ENCODE measurements at regions not wholly inside any gene's neighbourhood (a gene's known extent, or its start where the extent isn't known, plus 50 kb on each side); places are given as distances from the start of the nearest gene placed in this dataset.
"Not testable (repeated sequence)": the region's sequence is repeated elsewhere in the genome, so short reads cannot be mapped to it uniquely, and the experiment has no call there.

DNA sequence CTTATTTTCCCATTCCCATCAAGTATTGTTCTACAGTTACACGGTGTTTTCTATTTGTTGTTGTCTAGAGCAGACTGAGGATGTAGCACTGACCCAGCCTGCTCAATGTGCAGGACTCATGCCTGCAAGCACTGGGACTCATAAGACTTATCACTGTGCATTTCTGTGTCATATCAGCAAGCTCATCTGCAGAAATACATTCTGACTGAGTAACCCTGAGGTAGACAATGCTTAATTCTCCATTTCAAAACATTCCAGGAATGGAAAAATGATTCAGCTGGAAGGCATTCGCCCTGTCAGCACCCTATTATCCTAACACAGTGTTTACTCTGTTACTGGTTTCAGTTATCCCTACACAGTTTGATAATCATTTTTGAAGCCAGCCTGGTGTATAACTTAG is 2506.4 kb downstream of the PCDH9 start:
- Histone ChIP-seq H3K9me3 (ENCODE audit: control insufficient read depth, insufficient read depth, low read length) (no peaks in the 10 kb centered on the region), H3K36me3 (ENCODE audit: control insufficient read depth, insufficient read depth, low read length) (no peaks in the 10 kb centered on the region), H3K27ac (ENCODE audit: low read depth, low read length) (peak overlapping the region; percentile 77), H3K4me3 (ENCODE audit: low read depth, low read length) (no peak overlapping the region), H3K4me1 (ENCODE audit: control insufficient read depth, insufficient read depth, low read length) (peaks cover 17% of the 10 kb centered on the region), H3K9ac (ENCODE audit: low read depth, low read length) (no peak overlapping the region), H3K27me3 (ENCODE audit: control insufficient read depth, insufficient read depth, low read length) (no peaks in the 10 kb centered on the region)

DNA sequence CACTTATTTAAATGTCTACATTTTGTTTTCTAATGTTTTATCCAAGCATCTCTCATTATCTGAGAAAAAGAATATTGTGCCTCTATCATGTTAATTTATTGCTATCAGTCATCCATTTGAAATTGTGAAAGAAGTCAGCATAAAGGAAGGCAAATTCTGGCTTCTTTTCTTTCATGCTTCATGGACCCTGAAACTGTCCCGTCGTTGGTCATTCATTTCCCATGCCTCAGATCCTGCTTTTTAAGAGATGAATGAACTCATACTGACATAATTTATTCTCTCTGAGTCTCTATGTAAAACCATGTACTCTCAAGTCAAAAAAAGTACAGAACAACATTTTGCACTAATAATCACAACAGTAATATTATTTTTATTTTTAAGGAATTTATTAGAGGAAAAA is 2512.0 kb downstream of the PCDH9 start:
- Histone ChIP-seq H3K27me3 (ENCODE audit: control insufficient read depth, insufficient read depth, low read length) (no peaks in the 10 kb centered on the region), H3K27ac (ENCODE audit: low read depth, low read length) (no peak overlapping the region), H3K9me3 (ENCODE audit: control insufficient read depth, insufficient read depth, low read length) (no peaks in the 10 kb centered on the region; the same call in 1 of the 2 replicates), H3K4me3 (ENCODE audit: low read depth, low read length) (no peak overlapping the region), H3K4me1 (ENCODE audit: control insufficient read depth, insufficient read depth, low read length) (peaks cover 16% of the 10 kb centered on the region; the same call in 1 of the 2 replicates), H3K9ac (ENCODE audit: low read depth, low read length) (no peak overlapping the region), H3K36me3 (ENCODE audit: control insufficient read depth, insufficient read depth, low read length) (no peaks in the 10 kb centered on the region)

DNA sequence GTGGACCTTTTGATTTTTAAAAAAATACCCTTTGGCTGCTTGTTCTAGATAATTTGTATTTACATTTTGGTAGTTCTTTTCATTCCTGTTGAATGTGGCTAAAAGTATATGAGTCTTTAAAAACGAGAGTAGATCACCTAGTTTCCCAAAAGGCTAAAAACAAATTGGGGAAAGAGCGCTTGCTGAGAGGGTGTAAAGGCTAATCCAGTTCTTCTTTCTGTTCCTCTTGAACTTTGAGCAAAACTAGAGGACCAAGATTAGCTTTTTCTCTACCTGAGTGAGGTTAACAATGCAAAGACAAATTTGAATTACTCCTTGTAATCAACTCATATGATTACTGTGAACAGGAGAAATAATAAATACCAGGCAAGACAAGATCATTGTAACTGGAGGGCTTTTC is 2513.2 kb downstream of the PCDH9 start:
- H3K9ac ChIP-seq (ENCODE audit: low read depth, low read length) = no peak overlapping the region
- H3K27ac ChIP-seq (ENCODE audit: low read depth, low read length) = no peak overlapping the region
- H3K27me3 ChIP-seq (ENCODE audit: control insufficient read depth, insufficient read depth, low read length) = no peaks in the 10 kb centered on the region
- H3K4me1 ChIP-seq (ENCODE audit: control insufficient read depth, insufficient read depth, low read length) = peaks cover 10% of the 10 kb centered on the region; the same call in 1 of the 2 replicates
- no peaks in the 10 kb centered on the region; the same call in 1 of the 2 replicates for H3K9me3 ChIP-seq (ENCODE audit: control insufficient read depth, insufficient read depth, low read length)
- H3K4me3 ChIP-seq (ENCODE audit: low read depth, low read length) = no peak overlapping the region
- no peaks in the 10 kb centered on the region for H3K36me3 ChIP-seq (ENCODE audit: control insufficient read depth, insufficient read depth, low read length)

DNA sequence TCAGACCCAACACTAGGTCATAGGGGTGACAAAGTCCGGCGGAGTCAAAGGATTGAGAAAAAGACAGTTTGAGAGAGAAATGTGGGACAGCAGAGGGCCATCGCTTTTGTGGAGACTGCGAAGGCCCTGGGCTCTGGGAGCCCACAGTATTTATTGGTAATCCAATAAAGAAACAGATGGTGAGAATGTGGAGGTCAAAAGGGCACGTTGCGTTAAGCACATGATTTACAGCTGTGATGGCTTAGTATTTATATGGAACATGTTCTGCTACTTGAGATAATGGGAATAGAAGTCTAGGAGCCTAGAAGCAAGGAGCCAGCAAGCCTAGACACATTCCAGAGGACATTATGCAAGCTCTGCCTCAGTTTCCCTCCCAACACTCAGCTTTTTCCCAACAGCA is 2521.1 kb downstream of the PCDH9 start:
- no peak overlapping the region for H3K9ac ChIP-seq (ENCODE audit: low read depth, low read length)
- no peaks in the 10 kb centered on the region for H3K36me3 ChIP-seq (ENCODE audit: control insufficient read depth, insufficient read depth, low read length)
- H3K9me3 ChIP-seq (ENCODE audit: control insufficient read depth, insufficient read depth, low read length) = no peaks in the 10 kb centered on the region; the same call in 1 of the 2 replicates
- H3K27ac ChIP-seq (ENCODE audit: low read depth, low read length) = no peak overlapping the region
- H3K4me1 ChIP-seq (ENCODE audit: control insufficient read depth, insufficient read depth, low read length) = no peaks in the 10 kb centered on the region
- no peak overlapping the region for H3K4me3 ChIP-seq (ENCODE audit: low read depth, low read length)
- no peaks in the 10 kb centered on the region for H3K27me3 ChIP-seq (ENCODE audit: control insufficient read depth, insufficient read depth, low read length)

DNA sequence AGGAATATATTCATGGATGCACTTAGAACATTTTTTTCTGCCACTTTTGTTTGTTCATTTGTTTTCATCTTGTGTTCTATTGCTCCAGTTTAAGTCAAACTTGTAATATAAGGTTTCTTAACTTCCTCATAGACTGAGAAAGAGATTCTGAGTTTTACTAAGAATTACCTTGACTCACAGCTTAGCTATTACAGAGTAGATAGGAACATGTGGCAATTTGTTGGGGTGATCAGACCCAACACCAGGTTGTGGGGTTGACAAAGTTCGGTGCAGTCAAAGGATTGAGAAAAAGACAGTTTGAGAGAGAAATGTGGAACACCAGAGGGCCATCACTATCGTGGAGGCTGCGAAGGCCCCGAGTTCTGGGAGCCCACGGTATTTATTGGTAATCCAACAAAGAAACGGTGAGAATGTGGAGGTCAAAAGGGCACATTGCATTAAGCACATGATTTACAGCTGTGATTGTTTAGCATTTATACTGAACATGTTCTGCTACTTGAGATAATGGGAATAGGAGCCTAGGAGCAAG is 2526.0 kb downstream of the PCDH9 start:
- no peaks in the 10 kb centered on the region for H3K36me3 ChIP-seq (ENCODE audit: control insufficient read depth, insufficient read depth, low read length)
- no peak overlapping the region for H3K9ac ChIP-seq (ENCODE audit: low read depth, low read length)
- H3K27ac ChIP-seq (ENCODE audit: low read depth, low read length) = no peak overlapping the region
- H3K4me1 ChIP-seq (ENCODE audit: control insufficient read depth, insufficient read depth, low read length) = no peaks in the 10 kb centered on the region
- no peak overlapping the region for H3K4me3 ChIP-seq (ENCODE audit: low read depth, low read length)
- no peaks in the 10 kb centered on the region for H3K9me3 ChIP-seq (ENCODE audit: control insufficient read depth, insufficient read depth, low read length)
- H3K27me3 ChIP-seq (ENCODE audit: control insufficient read depth, insufficient read depth, low read length) = no peaks in the 10 kb centered on the region

DNA sequence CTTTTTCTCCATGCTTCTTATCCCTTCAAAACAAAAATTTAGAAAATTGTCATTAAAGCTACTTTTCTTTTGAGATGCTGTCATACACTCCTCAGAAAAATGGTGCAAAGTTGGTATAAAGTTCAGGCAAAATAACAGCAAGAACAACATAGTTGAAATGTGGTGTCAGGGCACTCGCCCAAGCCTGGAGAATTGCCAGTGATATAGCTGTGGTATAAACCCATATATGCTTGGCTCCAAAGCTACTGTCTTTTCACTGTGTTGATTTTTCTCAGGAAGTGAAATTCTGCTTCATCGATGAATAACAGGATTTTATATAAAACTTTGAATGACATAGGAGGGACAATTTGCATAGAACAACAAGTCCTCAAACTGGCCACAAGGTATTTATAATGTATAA is 2532.9 kb downstream of the PCDH9 start:
- H3K36me3 ChIP-seq (ENCODE audit: control insufficient read depth, insufficient read depth, low read length) = no peaks in the 10 kb centered on the region
- H3K27me3 ChIP-seq (ENCODE audit: control insufficient read depth, insufficient read depth, low read length) = no peaks in the 10 kb centered on the region
- no peaks in the 10 kb centered on the region for H3K4me1 ChIP-seq (ENCODE audit: control insufficient read depth, insufficient read depth, low read length)
- H3K9me3 ChIP-seq (ENCODE audit: control insufficient read depth, insufficient read depth, low read length) = no peaks in the 10 kb centered on the region
- no peak overlapping the region for H3K9ac ChIP-seq (ENCODE audit: low read depth, low read length)
- no peak overlapping the region for H3K27ac ChIP-seq (ENCODE audit: low read depth, low read length)
- no peak overlapping the region for H3K4me3 ChIP-seq (ENCODE audit: low read depth, low read length)

DNA sequence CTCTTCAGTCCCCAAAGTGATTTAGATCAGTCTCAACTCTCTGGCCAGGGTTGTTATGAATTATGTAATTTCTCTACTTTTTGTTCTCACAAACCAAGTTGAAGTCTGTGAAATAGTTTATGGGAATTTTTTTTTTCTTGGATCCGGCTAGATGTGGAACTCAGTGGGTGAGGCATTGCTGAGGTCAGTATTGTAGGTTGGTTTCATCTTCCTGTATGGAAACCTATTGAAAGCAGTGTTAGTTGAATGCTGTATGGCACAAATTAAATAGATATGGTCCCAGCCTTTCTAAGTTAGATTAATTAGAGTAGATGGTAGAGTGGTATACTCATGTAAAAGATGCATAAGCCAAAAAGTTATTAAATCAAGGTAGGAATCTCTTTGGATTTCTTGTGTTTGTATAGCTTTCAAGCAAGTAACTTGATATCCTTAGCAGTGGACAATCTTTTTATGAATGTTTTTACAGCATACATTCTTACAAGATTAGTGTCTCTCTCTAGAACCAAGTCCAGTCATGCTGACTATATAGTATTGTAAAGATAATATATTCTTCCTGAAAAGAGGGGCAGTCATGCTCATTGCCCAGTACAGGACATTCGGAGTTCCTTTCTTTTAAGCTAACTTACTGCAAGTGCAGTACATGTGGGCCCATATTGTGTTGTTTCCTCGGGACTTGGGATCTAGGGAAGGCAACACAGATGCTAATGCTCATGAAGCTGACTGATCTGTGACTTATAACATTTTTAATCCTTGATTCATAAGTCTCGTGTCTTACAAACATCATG is 2541.1 kb downstream of the PCDH9 start:
- no peak overlapping the region for H3K27ac ChIP-seq (ENCODE audit: low read depth, low read length)
- H3K36me3 ChIP-seq (ENCODE audit: control insufficient read depth, insufficient read depth, low read length) = no peaks in the 10 kb centered on the region
- H3K4me1 ChIP-seq (ENCODE audit: control insufficient read depth, insufficient read depth, low read length) = peaks cover 24% of the 10 kb centered on the region
- no peak overlapping the region for H3K9ac ChIP-seq (ENCODE audit: low read depth, low read length)
- no peaks in the 10 kb centered on the region for H3K9me3 ChIP-seq (ENCODE audit: control insufficient read depth, insufficient read depth, low read length)
- H3K4me3 ChIP-seq (ENCODE audit: low read depth, low read length) = no peak overlapping the region
- no peaks in the 10 kb centered on the region for H3K27me3 ChIP-seq (ENCODE audit: control insufficient read depth, insufficient read depth, low read length)

DNA sequence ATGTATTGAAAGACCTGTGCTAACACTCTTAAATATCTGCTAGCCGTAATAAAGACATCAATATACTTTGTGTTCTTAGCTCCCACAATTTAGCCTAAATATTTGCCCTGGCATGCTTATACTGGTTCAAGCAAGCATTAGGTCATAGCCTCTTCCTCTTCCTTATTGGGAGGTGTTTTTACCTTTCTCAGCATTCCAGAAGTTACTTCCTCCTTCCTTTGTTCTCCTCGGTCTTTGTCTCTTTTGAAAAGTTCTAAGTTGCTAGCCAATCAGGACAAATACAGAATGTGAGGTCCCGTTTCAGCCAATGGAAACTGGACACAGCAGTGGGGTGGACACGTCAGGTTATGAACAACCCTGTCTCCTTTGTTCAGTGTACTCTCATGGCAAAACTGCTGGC is 2543.6 kb downstream of the PCDH9 start:
- not testable (repeated sequence) for H3K4me3 ChIP-seq (ENCODE audit: low read depth, low read length); H3K27ac ChIP-seq (ENCODE audit: low read depth, low read length); H3K9ac ChIP-seq (ENCODE audit: low read depth, low read length); H3K9me3 ChIP-seq (ENCODE audit: control insufficient read depth, insufficient read depth, low read length); H3K36me3 ChIP-seq (ENCODE audit: control insufficient read depth, insufficient read depth, low read length); H3K27me3 ChIP-seq (ENCODE audit: control insufficient read depth, insufficient read depth, low read length)
- peaks cover 37% of the 10 kb centered on the region for H3K4me1 ChIP-seq (ENCODE audit: control insufficient read depth, insufficient read depth, low read length)

DNA sequence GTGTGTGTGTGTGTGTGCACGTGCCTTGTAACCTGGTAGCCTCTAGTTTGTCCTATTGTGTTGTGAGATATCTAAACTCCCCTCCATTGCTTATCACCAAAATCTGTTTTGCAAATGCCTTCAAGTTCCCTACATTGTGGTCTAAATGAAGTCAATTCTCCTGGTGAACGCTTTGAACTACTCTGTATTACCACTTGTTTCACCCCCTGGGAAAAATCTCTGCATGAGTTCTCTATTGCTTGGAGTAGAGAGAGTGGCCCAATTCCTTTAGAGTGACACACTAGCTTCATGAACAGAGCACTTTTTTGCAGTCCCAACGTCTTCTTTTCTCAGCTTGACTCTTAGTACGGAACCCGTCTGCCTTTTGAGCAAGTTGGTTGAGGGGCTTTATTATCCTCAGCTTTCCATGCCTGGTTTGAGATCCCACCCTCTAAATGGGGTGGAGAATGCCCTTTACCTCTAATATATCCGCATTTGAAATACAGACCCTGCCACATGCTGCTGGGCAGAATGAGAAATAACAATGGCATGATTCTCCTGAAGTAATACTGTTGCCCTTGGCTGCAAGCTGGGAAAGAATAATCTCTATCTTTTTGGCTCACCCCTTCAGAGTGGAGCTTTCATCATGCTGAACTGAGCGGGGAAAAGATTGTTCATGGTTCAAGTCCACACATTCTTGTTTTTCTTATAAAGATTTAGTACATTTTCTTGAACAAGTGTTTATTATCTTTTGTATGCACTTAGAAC is 2545.3 kb downstream of the PCDH9 start:
- peaks cover 37% of the 10 kb centered on the region for H3K4me1 ChIP-seq (ENCODE audit: control insufficient read depth, insufficient read depth, low read length)
- no peaks in the 10 kb centered on the region for H3K36me3 ChIP-seq (ENCODE audit: control insufficient read depth, insufficient read depth, low read length)
- peak overlapping the region; percentile 8; the same call in 1 of the 2 replicates for H3K4me3 ChIP-seq (ENCODE audit: low read depth, low read length)
- H3K9ac ChIP-seq (ENCODE audit: low read depth, low read length) = peak overlapping the region; percentile 32; the same call in 1 of the 2 replicates
- H3K9me3 ChIP-seq (ENCODE audit: control insufficient read depth, insufficient read depth, low read length) = no peaks in the 10 kb centered on the region
- H3K27ac ChIP-seq (ENCODE audit: low read depth, low read length) = peak overlapping the region; percentile 96
- H3K27me3 ChIP-seq (ENCODE audit: control insufficient read depth, insufficient read depth, low read length) = no peaks in the 10 kb centered on the region

DNA sequence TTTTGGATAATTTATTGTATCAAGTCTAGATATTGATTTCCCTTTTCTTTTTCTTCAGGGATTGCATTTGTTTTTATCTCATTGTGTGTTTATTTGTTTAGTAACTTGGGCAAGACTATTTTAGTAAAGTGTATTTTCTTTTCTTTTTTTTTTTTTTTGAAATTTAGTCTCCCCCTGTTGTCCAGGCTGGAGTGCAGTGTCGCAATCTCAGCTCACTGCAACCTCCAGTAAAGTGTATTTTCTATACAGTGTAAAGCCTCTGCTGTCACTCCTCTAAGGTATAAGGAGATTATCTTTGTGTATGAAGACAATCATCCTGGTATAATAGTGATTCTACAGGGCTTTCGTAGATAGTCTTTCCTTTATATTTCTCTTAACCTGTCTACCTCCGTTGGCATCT is 2546.0 kb downstream of the PCDH9 start:
- Histone ChIP-seq H3K4me3 (ENCODE audit: low read depth, low read length) (peak overlapping the region; percentile 3; the same call in 1 of the 2 replicates), H3K9ac (ENCODE audit: low read depth, low read length) (peak overlapping the region; percentile 17; the same call in 1 of the 2 replicates), H3K36me3 (ENCODE audit: control insufficient read depth, insufficient read depth, low read length) (no peaks in the 10 kb centered on the region), H3K4me1 (ENCODE audit: control insufficient read depth, insufficient read depth, low read length) (peaks cover 37% of the 10 kb centered on the region), H3K9me3 (ENCODE audit: control insufficient read depth, insufficient read depth, low read length) (no peaks in the 10 kb centered on the region), H3K27ac (ENCODE audit: low read depth, low read length) (peak overlapping the region; percentile 96), H3K27me3 (ENCODE audit: control insufficient read depth, insufficient read depth, low read length) (no peaks in the 10 kb centered on the region)

DNA sequence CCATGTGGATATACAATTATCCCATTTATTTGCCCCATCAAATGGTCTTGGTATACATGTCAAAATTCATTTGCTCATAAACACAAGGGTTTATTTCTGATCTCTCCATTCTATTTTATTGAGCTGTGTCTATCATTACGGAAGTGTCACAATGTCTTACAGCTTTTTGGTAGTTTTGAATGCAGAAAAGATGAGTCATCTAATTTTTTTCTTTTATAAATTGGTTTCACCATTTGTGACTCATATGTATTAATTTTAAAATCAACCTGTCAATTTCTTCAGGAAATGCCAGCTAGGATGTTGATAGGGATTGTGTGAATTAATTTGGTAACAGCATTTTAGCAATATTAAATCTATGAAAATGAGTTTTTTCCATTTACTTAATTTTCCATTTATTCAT is 2549.4 kb downstream of the PCDH9 start:
- no peaks in the 10 kb centered on the region for H3K27me3 ChIP-seq (ENCODE audit: control insufficient read depth, insufficient read depth, low read length)
- peaks cover 30% of the 10 kb centered on the region for H3K4me1 ChIP-seq (ENCODE audit: control insufficient read depth, insufficient read depth, low read length)
- no peak overlapping the region for H3K4me3 ChIP-seq (ENCODE audit: low read depth, low read length)
- no peak overlapping the region for H3K9ac ChIP-seq (ENCODE audit: low read depth, low read length)
- H3K36me3 ChIP-seq (ENCODE audit: control insufficient read depth, insufficient read depth, low read length) = no peaks in the 10 kb centered on the region
- H3K9me3 ChIP-seq (ENCODE audit: control insufficient read depth, insufficient read depth, low read length) = no peaks in the 10 kb centered on the region
- no peak overlapping the region for H3K27ac ChIP-seq (ENCODE audit: low read depth, low read length)
